HFF-Myc (cell line): ENCODE measurements at regions not wholly inside any gene's neighbourhood (a gene's known extent, or its start where the extent isn't known, plus 50 kb on each side); places are given as distances from the start of the nearest gene placed in this dataset.

Experiments used
- DNase-seq: peaks from one replicate; pipeline ENCODE4 v3.0.0-alpha.2; 2011; ENCODE audit warnings: low read depth; ENCODE audit errors: extremely low read depth
- H3K4me3 ChIP-seq: replicated peaks from 2 replicates; pipeline ENCODE4 v1.5.1; 2011; ENCODE audit warnings: low read depth, mild to moderate bottlenecking, control low read depth, low read length
- CTCF ChIP-seq: IDR thresholded peaks from 2 replicates; pipeline ENCODE4 v1.5.1; 2012; ENCODE audit warnings: mild to moderate bottlenecking, low read depth, low read length, control low read depth; ENCODE audit errors: missing control alignments

- TF ChIP-seq CTCF: no peak
- no peak for DNase-seq
- H3K4me3 ChIP-seq: no peak overlapping the region
These were observed 238.9 kb upstream of the SRRM4 start for GRCh38 chr12:118742431-118742830.

GRCh38 chr12:118743896-118744700, 237.2 kb upstream of the SRRM4 start:
- no peak for DNase-seq
- no peak for TF ChIP-seq CTCF
- H3K4me3 ChIP-seq: no peak overlapping the region

- no peak for TF ChIP-seq CTCF
- DNase-seq: no peak
- no peak overlapping the region for H3K4me3 ChIP-seq
These were observed 235.2 kb upstream of the SRRM4 start for GRCh38 chr12:118746176-118746575.

- TF ChIP-seq CTCF: no peak
- no peak overlapping the region for H3K4me3 ChIP-seq
- DNase-seq: no peak
These were observed 234.4 kb upstream of the SRRM4 start for GRCh38 chr12:118746960-118747359.

GRCh38 chr12:118747771-118748170, 233.6 kb upstream of the SRRM4 start:
- H3K4me3 ChIP-seq: no peak overlapping the region
- no peak for TF ChIP-seq CTCF
- no peak for DNase-seq

GRCh38 chr12:118748478-118749380, 232.6 kb upstream of the SRRM4 start:
- DNase-seq: no peak
- no peak for TF ChIP-seq CTCF
- no peak overlapping the region for H3K4me3 ChIP-seq
